Thyroid gland (tissue), 4 donors: ENCODE measurements at regions not wholly inside any gene's neighbourhood (a gene's known extent, or its start where the extent isn't known, plus 50 kb on each side); places are given as distances from the start of the nearest gene placed in this dataset.

Experiments
- DNase-seq, 2 donors: peaks; one replicate each; pipeline ENCODE4 v3.0.0-alpha.2; 2019
- H3K27ac ChIP-seq, 3 donors: fragments of 200-600 bp; sonication (generic); 1 replicate in 2 of 3; 2 replicates in 1 of 3; pipeline ENCODE4 v1.5.1; 2016 to 2019; ENCODE audit warnings: mild to moderate bottlenecking in 1 of 3, moderate library complexity in 1 of 3
- H3K27me3 ChIP-seq: fragments of 200-600 bp; sonication (generic); one replicate; pipeline ENCODE4 v1.5.1; 2019
- H3K36me3 ChIP-seq, 2 donors: fragments of 200-600 bp; sonication (generic); one replicate each; pipeline ENCODE4 v1.5.1; 2016 to 2019
- H3K4me1 ChIP-seq, 2 donors: fragments of 200-600 bp; sonication (generic); one replicate each; pipeline ENCODE4 v1.5.1; 2017 to 2019
- H3K4me3 ChIP-seq, 3 donors: fragments of 200-600 bp; sonication (generic); replicated peaks in 1 of 3; 1 replicate in 2 of 3; 2 replicates in 1 of 3; pipeline ENCODE4 v1.5.1; 2016; ENCODE audit warnings: mild to moderate bottlenecking in 1 of 3
- H3K9me3 ChIP-seq: fragments of 200-600 bp; sonication (generic); one replicate; pipeline ENCODE4 v1.5.1; 2017
- CTCF ChIP-seq, 6 experiments: fragments of 200-600 bp in 3 of 6; fragments of 450-650 bp in 3 of 6; sonication (generic) in 3 of 6; IDR thresholded peaks; one replicate each; pipeline ENCODE4 v1.5.1; 2016 to 2019; ENCODE audit warnings: antibody characterized with exemption in 6 of 6, mild to moderate bottlenecking in 2 of 6, inconsistent platforms in 1 of 6, moderate library complexity in 1 of 6
- POLR2A ChIP-seq, 2 donors: fragments of 450-650 bp; IDR thresholded peaks; one replicate each; pipeline ENCODE4 v1.6.1; 2017; ENCODE audit warnings: antibody characterized with exemption in 2 of 2, mild to moderate bottlenecking in 2 of 2, moderate library complexity in 1 of 2
- WGBS, 2 donors: methylation state at CpG; one replicate each; pipeline ENCODE4 v1.1.5; 2017; 5-methylcytosine and 5-hydroxymethylcytosine counted together
- intact Hi-C: fragments of 100-400 bp; cut with DNase I; formaldehyde crosslinking; loops from one replicate; pipeline ENCODE4 v1.15.1; 2023

- H3K4me3 ChIP-seq = no peak overlapping the region
- no peak overlapping the region for H3K27ac ChIP-seq
- no peaks in the 10 kb centered on the region for H3K27me3 ChIP-seq
- no peaks in the 10 kb centered on the region for H3K36me3 ChIP-seq
- H3K9me3 ChIP-seq = no peaks in the 10 kb centered on the region
- intact Hi-C loops = no loop called here
- TF ChIP-seq CTCF (IDR thresholded peaks at IDR 0.05) = no peak
- no peak for TF ChIP-seq POLR2A (IDR thresholded peaks at IDR 0.05)
- no peak for DNase-seq
- no peaks in the 10 kb centered on the region for H3K4me1 ChIP-seq
- WGBS, 2 donors = 92 to 94% methylated on average over 3 of the region's 3 CpGs
These were observed 158.7 kb downstream of the TMEM167A start for GRCh38 chr5:82918311-82919031.

GRCh38 chr5:82917584-82917983 is 159.6 kb downstream of the TMEM167A start:
- Histone ChIP-seq H3K4me3 (no peak overlapping the region), H3K36me3 (no peaks in the 10 kb centered on the region), H3K27me3 (no peaks in the 10 kb centered on the region), H3K4me1 (no peaks in the 10 kb centered on the region), H3K9me3 (no peaks in the 10 kb centered on the region), H3K27ac (no peak overlapping the region)
- intact Hi-C loops = no loop called here
- no peak for DNase-seq
- TF ChIP-seq POLR2A (IDR thresholded peaks at IDR 0.05) = no peak
- TF ChIP-seq CTCF (IDR thresholded peaks at IDR 0.05) = no peak
- 82 to 87% methylated on average over 4 of the region's 4 CpGs for whole genome bisulfite sequencing, 2 donors

GRCh38 chr5:82913971-82914370 is 163.2 kb downstream of the TMEM167A start:
- TF ChIP-seq POLR2A (IDR thresholded peaks at IDR 0.05) (no peak), CTCF (IDR thresholded peaks at IDR 0.05) (no peak)
- Histone ChIP-seq H3K4me1 (no peaks in the 10 kb centered on the region), H3K4me3 (no peak overlapping the region), H3K27ac (no peak overlapping the region), H3K9me3 (no peaks in the 10 kb centered on the region), H3K36me3 (no peaks in the 10 kb centered on the region), H3K27me3 (no peaks in the 10 kb centered on the region)
- no peak for DNase-seq
- intact Hi-C loops = no loop called here

- no peak overlapping the region for H3K27ac ChIP-seq
- WGBS, 2 donors = 73 to 87% methylated on average over 5 of the region's 5 CpGs
- intact Hi-C loops = no loop called here
- H3K4me1 ChIP-seq = no peaks in the 10 kb centered on the region
- H3K9me3 ChIP-seq = no peaks in the 10 kb centered on the region
- DNase-seq = no peak
- TF ChIP-seq POLR2A (IDR thresholded peaks at IDR 0.05) = no peak
- TF ChIP-seq CTCF (IDR thresholded peaks at IDR 0.05) = no peak
- no peaks in the 10 kb centered on the region for H3K36me3 ChIP-seq
- H3K4me3 ChIP-seq = no peak overlapping the region
- no peaks in the 10 kb centered on the region for H3K27me3 ChIP-seq
These were observed 164.7 kb downstream of the TMEM167A start for GRCh38 chr5:82912462-82912861.

- Histone ChIP-seq H3K36me3 (no peaks in the 10 kb centered on the region), H3K27ac (no peak overlapping the region), H3K4me3 (no peak overlapping the region), H3K9me3 (no peaks in the 10 kb centered on the region), H3K4me1 (no peaks in the 10 kb centered on the region), H3K27me3 (no peaks in the 10 kb centered on the region)
- DNase-seq = no peak
- intact Hi-C loops = no loop called here
- TF ChIP-seq CTCF (IDR thresholded peaks at IDR 0.05) (no peak), POLR2A (IDR thresholded peaks at IDR 0.05) (no peak)
- WGBS, 2 donors = 81 to 86% methylated on average over 2 of the region's 2 CpGs
These were observed 165.3 kb downstream of the TMEM167A start for GRCh38 chr5:82911910-82912309.
